ENCODE measurements at regions not wholly inside any gene's neighbourhood (a gene's known extent, or its start where the extent isn't known, plus 50 kb on each side); places are given as distances from the start of the nearest gene placed in this dataset.

DNA sequence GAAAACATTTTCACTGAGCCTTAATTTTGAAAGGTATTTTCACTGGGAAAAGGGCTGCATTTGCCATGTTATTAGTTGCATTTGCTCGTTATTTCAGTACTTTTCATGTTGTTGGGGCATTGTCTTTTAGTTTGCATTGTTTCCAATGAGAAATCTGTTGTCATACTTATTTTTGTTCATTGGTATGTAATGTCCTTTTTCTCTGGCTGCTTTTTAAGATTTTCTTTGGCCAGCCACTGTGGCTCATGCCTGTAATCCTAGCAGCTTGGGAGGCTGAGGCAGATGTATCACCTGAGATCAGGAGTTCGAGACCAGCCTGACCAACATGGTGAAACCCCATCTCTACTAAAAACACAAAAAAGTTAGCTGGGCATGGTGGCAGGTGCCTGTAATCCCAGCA lies 379.9 kb downstream of the SAMD5 start:
- H3K9ac ChIP-seq (ENCODE audit: low read length), result no peak overlapping the region
- no peaks in the 10 kb centered on the region for H3K27me3 ChIP-seq (ENCODE audit: insufficient read depth, low read length)
- Mint-ChIP-seq H3K36me3 (ENCODE audit: low read depth, unreplicated experiment) (no peaks in the 10 kb centered on the region), H3K9me3 (ENCODE audit: unreplicated experiment) (peaks cover 6% of the 10 kb centered on the region), H3K27me3 (ENCODE audit: low read depth, unreplicated experiment) (no peaks in the 10 kb centered on the region), H3K27ac (ENCODE audit: unreplicated experiment) (no peak overlapping the region), H3K4me3 (ENCODE audit: unreplicated experiment) (no peak overlapping the region), H3K4me1 (ENCODE audit: low read depth, unreplicated experiment) (no peaks in the 10 kb centered on the region)
- no peak overlapping the region for H3K4me2 ChIP-seq (ENCODE audit: low read length)
- H3K27ac ChIP-seq (ENCODE audit: low read depth, low read length), result no peak overlapping the region
- no peaks in the 10 kb centered on the region for H3K4me1 ChIP-seq (ENCODE audit: insufficient read depth, low read length)
- H3K9me3 ChIP-seq (ENCODE audit: insufficient read depth, low read depth, low read length), result no peaks in the 10 kb centered on the region
- no peak overlapping the region for H3K4me3 ChIP-seq (ENCODE audit: insufficient read depth, low read depth, low read length)
- no peaks in the 10 kb centered on the region for H4K20me1 ChIP-seq (ENCODE audit: insufficient read depth, low read length)
- no peak for FAIRE-seq
- no peak overlapping the region for H2AFZ ChIP-seq (ENCODE audit: low read depth, low read length)
- no peaks in the 10 kb centered on the region for H3K36me3 ChIP-seq (ENCODE audit: insufficient read depth, low read length)
- DNase-seq (ENCODE audit: low read depth), result no peak
- TF ChIP-seq, protein P1, sequence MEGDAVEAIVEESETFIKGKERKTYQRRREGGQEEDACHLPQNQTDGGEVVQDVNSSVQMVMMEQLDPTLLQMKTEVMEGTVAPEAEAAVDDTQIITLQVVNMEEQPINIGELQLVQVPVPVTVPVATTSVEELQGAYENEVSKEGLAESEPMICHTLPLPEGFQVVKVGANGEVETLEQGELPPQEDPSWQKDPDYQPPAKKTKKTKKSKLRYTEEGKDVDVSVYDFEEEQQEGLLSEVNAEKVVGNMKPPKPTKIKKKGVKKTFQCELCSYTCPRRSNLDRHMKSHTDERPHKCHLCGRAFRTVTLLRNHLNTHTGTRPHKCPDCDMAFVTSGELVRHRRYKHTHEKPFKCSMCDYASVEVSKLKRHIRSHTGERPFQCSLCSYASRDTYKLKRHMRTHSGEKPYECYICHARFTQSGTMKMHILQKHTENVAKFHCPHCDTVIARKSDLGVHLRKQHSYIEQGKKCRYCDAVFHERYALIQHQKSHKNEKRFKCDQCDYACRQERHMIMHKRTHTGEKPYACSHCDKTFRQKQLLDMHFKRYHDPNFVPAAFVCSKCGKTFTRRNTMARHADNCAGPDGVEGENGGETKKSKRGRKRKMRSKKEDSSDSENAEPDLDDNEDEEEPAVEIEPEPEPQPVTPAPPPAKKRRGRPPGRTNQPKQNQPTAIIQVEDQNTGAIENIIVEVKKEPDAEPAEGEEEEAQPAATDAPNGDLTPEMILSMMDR (IDR thresholded peaks at IDR 0.05; ENCODE audit: insufficient read depth, low read depth, low read length), result no peak
- no peak for TF ChIP-seq EZH2 (IDR thresholded peaks at IDR 0.05; ENCODE audit: insufficient read depth, low read length)
- no peaks in the 10 kb centered on the region for H3K79me2 ChIP-seq (ENCODE audit: insufficient read depth, low read length)

DNA sequence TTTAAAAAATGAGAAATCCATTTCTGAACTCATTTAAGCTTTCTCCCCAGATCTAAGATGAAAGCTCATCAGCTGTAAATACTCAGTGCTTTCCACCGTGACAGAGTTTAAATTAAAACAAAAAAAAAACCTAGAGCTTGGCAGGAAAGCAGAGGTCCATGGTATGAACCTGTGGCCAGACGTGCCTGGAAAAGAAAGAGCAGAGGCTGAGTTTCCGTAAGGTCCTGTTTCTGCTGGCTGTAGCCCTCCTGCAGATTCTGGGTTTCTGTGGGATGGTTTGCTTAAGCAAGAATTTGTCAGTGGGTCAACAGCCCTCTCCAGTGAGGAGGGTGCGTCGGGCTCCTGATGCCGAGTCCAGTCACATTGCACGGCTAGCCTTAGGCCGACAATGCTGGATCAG lies 383.2 kb downstream of the SAMD5 start:
- no peaks in the 10 kb centered on the region for H3K36me3 ChIP-seq (ENCODE audit: insufficient read depth, low read length)
- H3K9ac ChIP-seq (ENCODE audit: low read length), result no peak overlapping the region
- no peak overlapping the region for H2AFZ ChIP-seq (ENCODE audit: low read depth, low read length)
- no peaks in the 10 kb centered on the region for H3K27me3 Mint-ChIP-seq (ENCODE audit: low read depth, unreplicated experiment)
- no peaks in the 10 kb centered on the region for H3K27me3 ChIP-seq (ENCODE audit: insufficient read depth, low read length)
- no peak overlapping the region for H3K4me3 ChIP-seq (ENCODE audit: insufficient read depth, low read depth, low read length)
- H3K9me3 Mint-ChIP-seq (ENCODE audit: unreplicated experiment), result peaks cover 6% of the 10 kb centered on the region
- no peak overlapping the region for H3K4me3 Mint-ChIP-seq (ENCODE audit: unreplicated experiment)
- H3K27ac Mint-ChIP-seq (ENCODE audit: unreplicated experiment), result no peak overlapping the region
- no peak for TF ChIP-seq EZH2 (IDR thresholded peaks at IDR 0.05; ENCODE audit: insufficient read depth, low read length)
- TF ChIP-seq, protein P1 (IDR thresholded peaks at IDR 0.05; ENCODE audit: insufficient read depth, low read depth, low read length), result no peak
- H3K4me1 ChIP-seq (ENCODE audit: insufficient read depth, low read length), result no peaks in the 10 kb centered on the region
- no peak overlapping the region for H3K4me2 ChIP-seq (ENCODE audit: low read length)
- no peaks in the 10 kb centered on the region for H4K20me1 ChIP-seq (ENCODE audit: insufficient read depth, low read length)
- H3K79me2 ChIP-seq (ENCODE audit: insufficient read depth, low read length), result no peaks in the 10 kb centered on the region
- DNase-seq (ENCODE audit: low read depth) (no peak), FAIRE-seq (no peak)
- H3K36me3 Mint-ChIP-seq (ENCODE audit: low read depth, unreplicated experiment), result no peaks in the 10 kb centered on the region
- no peak overlapping the region for H3K27ac ChIP-seq (ENCODE audit: low read depth, low read length)
- H3K9me3 ChIP-seq (ENCODE audit: insufficient read depth, low read depth, low read length), result no peaks in the 10 kb centered on the region
- no peaks in the 10 kb centered on the region for H3K4me1 Mint-ChIP-seq (ENCODE audit: low read depth, unreplicated experiment)

DNA sequence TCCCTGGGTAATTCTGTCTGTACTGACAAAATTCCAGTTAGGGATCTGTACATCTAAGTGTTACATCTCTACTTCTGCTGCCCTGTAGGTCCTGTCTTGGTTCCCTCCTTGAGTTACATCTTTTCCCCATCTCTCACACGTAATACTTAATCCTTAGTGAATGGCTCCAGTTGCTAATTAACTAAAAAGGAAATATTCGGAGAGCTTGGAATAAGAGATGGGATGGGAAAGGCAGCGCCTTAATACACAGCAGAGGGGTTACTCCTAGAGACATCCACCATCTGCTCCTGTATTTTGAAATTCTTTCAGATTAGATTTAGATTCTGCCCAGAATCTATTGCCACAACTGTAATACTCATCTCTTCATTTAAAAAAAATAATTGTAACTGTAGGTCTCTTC lies 384.0 kb downstream of the SAMD5 start:
- Histone ChIP-seq H3K9me3 (ENCODE audit: insufficient read depth, low read depth, low read length) (no peaks in the 10 kb centered on the region), H3K79me2 (ENCODE audit: insufficient read depth, low read length) (no peaks in the 10 kb centered on the region), H3K36me3 (ENCODE audit: insufficient read depth, low read length) (no peaks in the 10 kb centered on the region), H3K4me1 (ENCODE audit: insufficient read depth, low read length) (no peaks in the 10 kb centered on the region), H4K20me1 (ENCODE audit: insufficient read depth, low read length) (no peaks in the 10 kb centered on the region), H2AFZ (ENCODE audit: low read depth, low read length) (no peak overlapping the region), H3K4me2 (ENCODE audit: low read length) (no peak overlapping the region), H3K9ac (ENCODE audit: low read length) (no peak overlapping the region), H3K4me3 (ENCODE audit: insufficient read depth, low read depth, low read length) (no peak overlapping the region), H3K27ac (ENCODE audit: low read depth, low read length) (no peak overlapping the region), H3K27me3 (ENCODE audit: insufficient read depth, low read length) (no peaks in the 10 kb centered on the region)
- no peak for FAIRE-seq
- Mint-ChIP-seq H3K4me1 (ENCODE audit: low read depth, unreplicated experiment) (no peaks in the 10 kb centered on the region), H3K9me3 (ENCODE audit: unreplicated experiment) (peaks cover 6% of the 10 kb centered on the region), H3K36me3 (ENCODE audit: low read depth, unreplicated experiment) (no peaks in the 10 kb centered on the region), H3K4me3 (ENCODE audit: unreplicated experiment) (no peak overlapping the region), H3K27ac (ENCODE audit: unreplicated experiment) (no peak overlapping the region), H3K27me3 (ENCODE audit: low read depth, unreplicated experiment) (no peaks in the 10 kb centered on the region)
- TF ChIP-seq, protein P1 (IDR thresholded peaks at IDR 0.05; ENCODE audit: insufficient read depth, low read depth, low read length), result no peak
- TF ChIP-seq EZH2 (IDR thresholded peaks at IDR 0.05; ENCODE audit: insufficient read depth, low read length), result no peak
- no peak for DNase-seq (ENCODE audit: low read depth)

Data from astrocyte (in vitro differentiated cells and primary cell).